GM19452 (cell line): ENCODE measurements at regions not wholly inside any gene's neighbourhood (a gene's known extent, or its start where the extent isn't known, plus 50 kb on each side); places are given as distances from the start of the nearest gene placed in this dataset.

Experiments used
- ATAC-seq: cut with Tn5 transposase; IDR thresholded peaks from one replicate; pipeline ENCODE4 v1.9.1; 2021; ENCODE audit not compliant: unreplicated experiment

GRCh38 chr7:41024126-41024525 lies 678.8 kb downstream of the INHBA start:
- no peak for ATAC-seq

- ATAC-seq: no peak
Measured at GRCh38 chr7:41020056-41020455, 682.8 kb downstream of the INHBA start.

- no peak for ATAC-seq
Measured at GRCh38 chr7:41013117-41013516, 689.8 kb downstream of the INHBA start.

- no peak for ATAC-seq
Measured at GRCh38 chr7:41012041-41012440, 690.8 kb downstream of the INHBA start.

GRCh38 chr7:41010967-41011366 lies 691.9 kb downstream of the INHBA start:
- no peak for ATAC-seq

GRCh38 chr7:41010418-41010817 lies 692.5 kb downstream of the INHBA start:
- no peak for ATAC-seq

- ATAC-seq: no peak
Measured at GRCh38 chr7:41007811-41008210, 695.1 kb downstream of the INHBA start.

- no peak for ATAC-seq
Measured at GRCh38 chr7:41007351-41007751, 695.5 kb downstream of the INHBA start.

GRCh38 chr7:41006306-41006995 lies 696.4 kb downstream of the INHBA start:
- no peak for ATAC-seq

GRCh38 chr7:41005374-41005901 lies 697.5 kb downstream of the INHBA start:
- ATAC-seq: no peak

GRCh38 chr7:41003977-41004376 lies 698.9 kb downstream of the INHBA start:
- ATAC-seq: no peak

GRCh38 chr7:41003611-41003940 lies 699.3 kb downstream of the INHBA start:
- ATAC-seq: no peak

- ATAC-seq: peak; percentile 64
Measured at GRCh38 chr7:41002741-41003610, 699.9 kb downstream of the INHBA start.

GRCh38 chr7:41000042-41000441 lies 702.8 kb downstream of the INHBA start:
- ATAC-seq: no peak

- ATAC-seq: no peak
Measured at GRCh38 chr7:40996233-40996677, 706.6 kb downstream of the INHBA start.

- no peak for ATAC-seq
Measured at GRCh38 chr7:40990841-40991240, 712.0 kb downstream of the INHBA start.

- no peak for ATAC-seq
Measured at GRCh38 chr7:40987571-40987970, 715.3 kb downstream of the INHBA start.

- ATAC-seq: no peak
Measured at GRCh38 chr7:40986351-40986873, 716.5 kb downstream of the INHBA start.

- ATAC-seq: no peak
Measured at GRCh38 chr7:40983111-40983510, 719.8 kb downstream of the INHBA start.

GRCh38 chr7:40979296-40979695 lies 723.6 kb downstream of the INHBA start:
- no peak for ATAC-seq

- no peak for ATAC-seq
Measured at GRCh38 chr7:40978047-40978446, 724.8 kb downstream of the INHBA start.

GRCh38 chr7:40977533-40977932 lies 725.4 kb downstream of the INHBA start:
- ATAC-seq: no peak
